Endothelial cell of umbilical vein (primary cell): ENCODE measurements at regions not wholly inside any gene's neighbourhood (a gene's known extent, or its start where the extent isn't known, plus 50 kb on each side); places are given as distances from the start of the nearest gene placed in this dataset.

ENCODE experiments used
- BruUV-seq: library from RNA; stranded (reverse); fragments of 400-500 nt; replicated peaks from 2 replicates; lab custom pipeline; 2021; lab: Mats Ljungman, UMichigan
- CTCF ChIA-PET: fragments of 300-600, 350-600 bp; sonication (Branson Sonifier 250); formaldehyde crosslinking; loops from one replicate; lab custom pipeline; 2021; ENCODE audit warnings: antibody characterized with exemption, inconsistent platforms; lab: Charles Lee
- POLR2A ChIA-PET: fragments of 300-600, 350-600 bp; sonication (Branson Sonifier 250); formaldehyde crosslinking; loops from one replicate; lab custom pipeline; 2021; ENCODE audit warnings: antibody characterized with exemption, inconsistent platforms; lab: Charles Lee
- DNase-seq: peaks from one replicate; pipeline ENCODE4 v3.0.0-alpha.2; 2011; ENCODE audit warnings: low read depth, low spot score
- FAIRE-seq: peaks from 2 replicates; lab custom pipeline; 2011; peaks lifted over from hg19 to GRCh38; lab: Jason Lieb, UNC
- H2AFZ ChIP-seq: 2 replicates; pipeline ENCODE4 v1.6.0; 2012; ENCODE audit warnings: low read depth, low read length, control low read depth, inconsistent platforms
- H3K27ac ChIP-seq: 2 replicates; pipeline ENCODE4 v1.5.1; 2011; ENCODE audit warnings: low read depth, mild to moderate bottlenecking, control low read depth, low read length, moderate library complexity; ENCODE audit not compliant: insufficient read depth
- H3K27me3 ChIP-seq, 2 experiments: 2 replicates each; pipeline versions ENCODE4 v1.6.0 to v1.6.1; 2011; ENCODE audit warnings: low read length in 2 of 2, mixed read lengths in 1 of 2; ENCODE audit not compliant: control insufficient read depth in 2 of 2, insufficient read depth in 2 of 2
- H3K36me3 ChIP-seq, 2 experiments: 2 replicates in 1 of 2; 3 replicates in 1 of 2; pipeline ENCODE4 v1.5.1; 2011; ENCODE audit warnings: low read length in 2 of 2, mild to moderate bottlenecking in 1 of 2, moderate library complexity in 1 of 2; ENCODE audit not compliant: control insufficient read depth in 2 of 2, insufficient read depth in 2 of 2; ENCODE audit errors: extremely low read depth in 1 of 2
- H3K4me1 ChIP-seq: 3 replicates; pipeline ENCODE4 v1.5.1; 2011; ENCODE audit warnings: mild to moderate bottlenecking, low read length; ENCODE audit not compliant: control insufficient read depth, insufficient read depth; ENCODE audit errors: extremely low read depth
- H3K4me2 ChIP-seq: 2 replicates; pipeline ENCODE4 v1.6.1; 2011; ENCODE audit warnings: low read length, control low read depth, mixed read lengths; ENCODE audit not compliant: insufficient read depth
- H3K4me3 ChIP-seq, 3 experiments: fragments of 200-600 bp in 1 of 3; sonication (generic), shearing (Covaris generic) in 1 of 3; replicated peaks in 1 of 3; 2 replicates each; pipeline ENCODE4 v1.5.1; 2011 to 2016; ENCODE audit warnings: control low read depth in 3 of 3, low read length in 3 of 3, mild to moderate bottlenecking in 2 of 3, inconsistent platforms in 1 of 3, low read depth in 1 of 3, moderate library complexity in 1 of 3; ENCODE audit not compliant: insufficient read depth in 1 of 3
- H3K79me2 ChIP-seq: 2 replicates; pipeline ENCODE4 v1.6.0; 2012; ENCODE audit warnings: low read length, inconsistent platforms; ENCODE audit not compliant: control insufficient read depth, insufficient read depth
- H3K9ac ChIP-seq: replicated peaks from 2 replicates; pipeline ENCODE3; 2011; ENCODE audit warnings: low read length, control low read depth; ENCODE audit not compliant: insufficient read depth; ENCODE audit errors: extremely low read depth
- H3K9me1 ChIP-seq: replicated peaks from 3 replicates; pipeline ENCODE4 v1.6.0; 2011; ENCODE audit warnings: mild to moderate bottlenecking, low read length; ENCODE audit not compliant: control insufficient read depth, insufficient read depth; ENCODE audit errors: extremely low read depth
- H3K9me3 ChIP-seq: replicated peaks from 2 replicates; pipeline ENCODE4 v1.5.1; 2012; ENCODE audit warnings: low read length, inconsistent platforms; ENCODE audit not compliant: control insufficient read depth, insufficient read depth
- H4K20me1 ChIP-seq: replicated peaks from 2 replicates; pipeline ENCODE3; 2011; ENCODE audit warnings: mild to moderate bottlenecking, low read length; ENCODE audit not compliant: control insufficient read depth, insufficient read depth; ENCODE audit errors: extremely low read depth
- CTCF ChIP-seq, 2 donors: IDR thresholded peaks; 1 replicate in 1 of 2; 2 replicates in 1 of 2; pipeline ENCODE4 v1.5.1; 2011; ENCODE audit warnings: low read length in 2 of 2, mild to moderate bottlenecking in 2 of 2, moderate library complexity in 2 of 2, control low read depth in 1 of 2, inconsistent platforms in 1 of 2, low read depth in 1 of 2; ENCODE audit not compliant: insufficient read depth in 1 of 2; ENCODE audit errors: extremely low read depth in 1 of 2
- EZH2 ChIP-seq: IDR thresholded peaks from 2 replicates; pipeline ENCODE4 v1.6.1; 2012; ENCODE audit warnings: borderline replicate concordance, low read depth, mild to moderate bottlenecking, moderate library complexity, low read length, inconsistent platforms; ENCODE audit not compliant: severe bottlenecking
- FOS ChIP-seq: IDR thresholded peaks from 2 replicates; pipeline ENCODE4 v1.6.1; 2011; ENCODE audit warnings: mild to moderate bottlenecking, low read length, moderate library complexity, borderline replicate concordance; ENCODE audit not compliant: insufficient read depth
- GATA2 ChIP-seq: IDR thresholded peaks from 2 replicates; pipeline ENCODE4 v1.7.0; 2011; ENCODE audit warnings: low read depth, mild to moderate bottlenecking, moderate library complexity, mixed read lengths, low read length; ENCODE audit not compliant: insufficient read length, insufficient read depth
- JUN ChIP-seq: IDR thresholded peaks from 2 replicates; pipeline ENCODE4 v1.6.1; 2011; ENCODE audit warnings: borderline replicate concordance, low read depth; ENCODE audit not compliant: insufficient read length, insufficient read depth
- MAX ChIP-seq: IDR thresholded peaks from 2 replicates; pipeline ENCODE4 v1.6.1; 2011; ENCODE audit not compliant: insufficient read depth, insufficient read length
- MYC ChIP-seq: IDR thresholded peaks from one replicate; pipeline ENCODE4 v1.6.1; 2011; ENCODE audit warnings: mild to moderate bottlenecking, low read depth, low read length
- POLR2A ChIP-seq: IDR thresholded peaks from 2 replicates; pipeline ENCODE4 v1.6.1; 2012; ENCODE audit warnings: low read depth, mild to moderate bottlenecking, control low read depth, low read length
- POLR2AphosphoS5 ChIP-seq: IDR thresholded peaks from 2 replicates; pipeline ENCODE4 v1.6.1; 2012; ENCODE audit warnings: low read depth, mild to moderate bottlenecking, control low read depth, low read length, moderate library complexity; ENCODE audit not compliant: insufficient read depth
- dilution Hi-C: fragments of 300-500 bp; cut with MboI; formaldehyde crosslinking; loops from one replicate; pipeline ENCODE4 v1.15.0; 2019; ENCODE audit warnings: low sequenced_read_pairs; ENCODE audit not compliant: extremely low pct_ligation_motif_present
- intact Hi-C: fragments of 100-400 bp; cut with micrococcal nuclease; formaldehyde crosslinking; loops from one replicate; pipeline ENCODE4 v1.10.0; 2022

GRCh38 chr1:29990304-29990703, 733.1 kb downstream of the MATN1 start:
- ChIA-PET POLR2A (no interaction called here), CTCF (no interaction called here)
- no peak for DNase-seq
- Histone ChIP-seq H3K79me2 (no peaks in the 10 kb centered on the region), H3K27ac (no peak overlapping the region), H4K20me1 (no peaks in the 10 kb centered on the region), H2AFZ (no peak overlapping the region), H3K27me3 (no peaks in the 10 kb centered on the region), H3K4me2 (no peak overlapping the region), H3K36me3 (no peaks in the 10 kb centered on the region), H3K9me1 (no peaks in the 10 kb centered on the region), H3K9me3 (no peaks in the 10 kb centered on the region), H3K4me3 (no peak overlapping the region), H3K4me1 (no peaks in the 10 kb centered on the region), H3K9ac (no peak overlapping the region)
- dilution Hi-C loops (no loop called here), intact Hi-C loops (no loop called here)
- BruUV-seq, result no TSS peak
- FAIRE-seq, result no peak
- no peak for TF ChIP-seq EZH2
- TF ChIP-seq MYC, result no peak
- TF ChIP-seq MAX, result no peak
- no peak for TF ChIP-seq POLR2A
- TF ChIP-seq POLR2AphosphoS5, result no peak
- TF ChIP-seq JUN, result no peak
- no peak for TF ChIP-seq GATA2
- no peak for TF ChIP-seq FOS
- TF ChIP-seq CTCF (IDR thresholded peaks at IDR 0.05; ENCODE audit: extremely low read depth in 1 of 2, insufficient read depth in 1 of 2, low read depth in 1 of 2, low read length in 2 of 2), result no peak
